IMR-90 (cell line): ENCODE measurements at regions not wholly inside any gene's neighbourhood (a gene's known extent, or its start where the extent isn't known, plus 50 kb on each side); places are given as distances from the start of the nearest gene placed in this dataset.

Source experiments
- ATAC-seq: fragments of 200-7000 bp; cut with Tn5 transposase; 2 replicates; pipeline ENCODE4 v1.9.1; 2020; ENCODE audit warnings: low read depth, mild to moderate bottlenecking, moderate library complexity
- BruUV-seq: library from RNA; stranded (reverse); fragments of 400-500 nt; replicated peaks from 2 replicates; lab custom pipeline; 2021; lab: Mats Ljungman, UMichigan
- CTCF ChIA-PET: fragments of 300-600 bp; formaldehyde crosslinking; extraction: SDS; loops from one replicate; lab custom pipeline; 2021; ENCODE audit warnings: antibody characterized with exemption; lab: Yijun Ruan, JAX
- POLR2A ChIA-PET: fragments of 300-600 bp; sonication (Branson Sonifier 250); formaldehyde crosslinking; loops from one replicate; lab custom pipeline; 2022; ENCODE audit warnings: antibody characterized with exemption; ENCODE audit not compliant: unreplicated experiment; lab: Charles Lee
- DNase-seq: peaks from one replicate; pipeline ENCODE4 v3.0.0; 2013
- H2AFZ ChIP-seq: replicated peaks from 2 replicates; pipeline ENCODE3; 2013; ENCODE audit warnings: low read length, mild to moderate bottlenecking; ENCODE audit not compliant: poor library complexity
- H2AK5ac ChIP-seq: 2 replicates; pipeline ENCODE4 v1.6.1; 2013; ENCODE audit warnings: low read depth, low read length, inconsistent platforms
- H2AK9ac ChIP-seq: replicated peaks from 2 replicates; pipeline ENCODE3; 2013; ENCODE audit warnings: mild to moderate bottlenecking, low read depth, low read length, moderate library complexity; ENCODE audit not compliant: poor library complexity
- H2BK120ac ChIP-seq: 2 replicates; pipeline ENCODE4 v1.6.1; 2013; ENCODE audit warnings: low read depth, low read length, inconsistent platforms
- H2BK15ac ChIP-seq: 3 replicates; pipeline ENCODE4 v1.6.1; 2013; ENCODE audit warnings: low read depth, low read length, inconsistent platforms
- H2BK20ac ChIP-seq: 2 replicates; pipeline ENCODE4 v1.6.1; 2013; ENCODE audit warnings: low read depth, mild to moderate bottlenecking, inconsistent platforms, low read length, moderate library complexity
- H2BK5ac ChIP-seq: 2 replicates; pipeline ENCODE4 v1.6.1; 2013; ENCODE audit warnings: mild to moderate bottlenecking, low read depth, low read length, inconsistent platforms; ENCODE audit not compliant: poor library complexity, severe bottlenecking
- H3K14ac ChIP-seq: replicated peaks from 2 replicates; pipeline ENCODE4 v1.6.1; 2013; ENCODE audit warnings: low read depth, low read length, inconsistent platforms
- H3K18ac ChIP-seq: 2 replicates; pipeline ENCODE4 v1.6.1; 2013; ENCODE audit warnings: low read depth, low read length, control low read depth
- H3K23ac ChIP-seq: 2 replicates; pipeline ENCODE4 v1.6.1; 2013; ENCODE audit warnings: low read depth, low read length, inconsistent platforms
- H3K27ac ChIP-seq: 2 replicates; pipeline ENCODE4 v1.5.1; 2013; ENCODE audit warnings: mild to moderate bottlenecking, control low read depth, low read length; ENCODE audit not compliant: insufficient read depth
- H3K27me3 ChIP-seq: 2 replicates; pipeline ENCODE4 v1.6.1; 2013; ENCODE audit warnings: low read length; ENCODE audit not compliant: control insufficient read depth, insufficient read depth
- H3K36me3 ChIP-seq: 2 replicates; pipeline ENCODE4 v1.6.1; 2013; ENCODE audit warnings: low read length, mixed read lengths; ENCODE audit not compliant: control insufficient read depth, insufficient read depth
- H3K4ac ChIP-seq: 2 replicates; pipeline ENCODE4 v1.6.1; 2013; ENCODE audit warnings: low read depth, low read length, inconsistent platforms
- H3K4me1 ChIP-seq: 2 replicates; pipeline ENCODE4 v1.6.1; 2013; ENCODE audit warnings: low read length, mixed read lengths; ENCODE audit not compliant: control insufficient read depth, insufficient read depth
- H3K4me2 ChIP-seq: 2 replicates; pipeline ENCODE4 v1.6.1; 2013; ENCODE audit warnings: low read depth, mild to moderate bottlenecking, control low read depth, low read length, moderate library complexity
- H3K4me3 ChIP-seq: 2 replicates; pipeline ENCODE4 v1.5.1; 2013; ENCODE audit warnings: low read depth, mild to moderate bottlenecking, control low read depth, low read length, moderate library complexity; ENCODE audit not compliant: insufficient read depth
- H3K56ac ChIP-seq: 2 replicates; pipeline ENCODE4 v1.6.1; 2013; ENCODE audit warnings: low read length, inconsistent platforms; ENCODE audit not compliant: insufficient read depth; ENCODE audit errors: extremely low read depth
- H3K79me1 ChIP-seq, 2 experiments: 2 replicates each; pipeline ENCODE4 v1.6.1; 2013; ENCODE audit warnings: low read length in 2 of 2, inconsistent platforms in 1 of 2, low read depth in 1 of 2
- H3K9ac ChIP-seq: 2 replicates; pipeline ENCODE4 v1.6.1; 2013; ENCODE audit warnings: low read depth, low read length, control low read depth
- H3K9me1 ChIP-seq: 2 replicates; pipeline ENCODE4 v1.6.1; 2013; ENCODE audit warnings: low read length, inconsistent platforms; ENCODE audit not compliant: insufficient read depth
- H3K9me3 ChIP-seq: 2 replicates; pipeline ENCODE4 v1.6.1; 2013; ENCODE audit warnings: low read length; ENCODE audit not compliant: control insufficient read depth, insufficient read depth
- H4K20me1 ChIP-seq: 2 replicates; pipeline ENCODE4 v1.6.1; 2013; ENCODE audit warnings: low read length, inconsistent platforms; ENCODE audit not compliant: insufficient read depth
- H4K5ac ChIP-seq: 2 replicates; pipeline ENCODE4 v1.6.1; 2013; ENCODE audit warnings: mild to moderate bottlenecking, low read depth, low read length, control low read depth
- H4K8ac ChIP-seq, 2 experiments: 2 replicates each; pipeline ENCODE4 v1.6.1; 2013; ENCODE audit warnings: low read depth in 2 of 2, low read length in 2 of 2, control low read depth in 1 of 2, inconsistent platforms in 1 of 2
- H4K91ac ChIP-seq: 2 replicates; pipeline ENCODE4 v1.6.1; 2013; ENCODE audit warnings: low read depth, low read length, inconsistent platforms; ENCODE audit not compliant: insufficient read depth
- MAZ ChIP-seq: IDR thresholded peaks from 2 replicates; pipeline ENCODE4 v1.6.1; 2012; ENCODE audit warnings: low read depth, mild to moderate bottlenecking, low read length, improper control_type of control experiment, moderate library complexity, borderline replicate concordance
- WGBS, 2 experiments: methylation state at CpG; one replicate each; pipeline versions ENCODE4 v1.1.5 to v1.1.7; 2013; ENCODE audit warnings: missing lambda C conversion rate in 2 of 2; ENCODE audit not compliant: insufficient read length in 1 of 2; ENCODE audit errors: extremely low coverage in 2 of 2; 5-methylcytosine and 5-hydroxymethylcytosine counted together
- dilution Hi-C: fragments of 300-500 bp; cut with HindIII; formaldehyde crosslinking; loops from one replicate; pipeline ENCODE4 v1.14.3; 2018; ENCODE audit warnings: low sequenced_read_pairs; ENCODE audit not compliant: unreplicated experiment
- in situ Hi-C: fragments of 300-500 bp; cut with MboI; formaldehyde crosslinking; loops from 3 replicates; pipeline ENCODE4 v1.14.3; 2019; ENCODE audit warnings: low sequenced_read_pairs, inconsistent platforms, mixed read lengths
- intact Hi-C: fragments of 100-400 bp; cut with micrococcal nuclease; formaldehyde crosslinking; loops from 2 replicates; pipeline ENCODE4 v1.10.0; 2022

- WGBS, 2 experiments, result 82% methylated on average over 5 of the region's 23 CpGs; no CpG with 5 or more reads in 1 of the 2 experiments
- H2AK5ac ChIP-seq, result no peak overlapping the region
- dilution Hi-C loops, result no loop called here
Observed at GRCh38 chr6:20319520-20320357, 81.9 kb upstream of the E2F3 start.

More at GRCh38 chr6:20319520-20320357, 81.9 kb upstream of the E2F3 start:
- DNase-seq (no peak), ATAC-seq (no peak)
- H3K79me1 ChIP-seq, result no peaks in the 10 kb centered on the region
- no peak overlapping the region for H3K56ac ChIP-seq
- H2BK120ac ChIP-seq, result no peak overlapping the region
- no peaks in the 10 kb centered on the region for H3K9me1 ChIP-seq
- H3K23ac ChIP-seq, result no peak overlapping the region
- H4K20me1 ChIP-seq, result no peaks in the 10 kb centered on the region
- BruUV-seq, result no TSS peak
- in situ Hi-C loops (no loop called here), intact Hi-C loops (no loop called here)
- H3K4me1 ChIP-seq, result no peaks in the 10 kb centered on the region
- no peak overlapping the region for H3K14ac ChIP-seq
- no peak overlapping the region for H3K4me2 ChIP-seq
- no peak overlapping the region for H3K27ac ChIP-seq
- no peak overlapping the region for H3K4ac ChIP-seq
- no peak for TF ChIP-seq MAZ
- no peak overlapping the region for H3K9ac ChIP-seq
- H4K91ac ChIP-seq, result no peak overlapping the region
- H4K8ac ChIP-seq, result no peak overlapping the region
- ChIA-PET POLR2A (no interaction called here), CTCF (no interaction called here)
- no peak overlapping the region for H2AK9ac ChIP-seq
- H2AFZ ChIP-seq, result no peak overlapping the region
- peaks cover 5% of the 10 kb centered on the region; the same call in 1 of the 2 replicates for H3K27me3 ChIP-seq
- no peak overlapping the region for H4K5ac ChIP-seq
- H3K18ac ChIP-seq, result no peak overlapping the region
- no peak overlapping the region for H2BK5ac ChIP-seq
- H3K36me3 ChIP-seq, result no peaks in the 10 kb centered on the region
- no peak overlapping the region for H2BK20ac ChIP-seq
- H3K9me3 ChIP-seq, result peaks cover 5% of the 10 kb centered on the region; the same call in 1 of the 2 replicates
- no peak overlapping the region for H3K4me3 ChIP-seq
- H2BK15ac ChIP-seq, result no peak overlapping the region
